Muscle layer of colon (tissue), 2 donors: ENCODE measurements at regions not wholly inside any gene's neighbourhood (a gene's known extent, or its start where the extent isn't known, plus 50 kb on each side); places are given as distances from the start of the nearest gene placed in this dataset.

Experiments used
- H3K27ac ChIP-seq: one replicate; pipeline ENCODE4 v1.7.0; 2013; ENCODE audit warnings: low read depth, mild to moderate bottlenecking, low read length, moderate library complexity
- H3K27me3 ChIP-seq, 2 donors: one replicate each; pipeline ENCODE4 v1.7.0; 2013; ENCODE audit warnings: low read length in 2 of 2, mild to moderate bottlenecking in 2 of 2; ENCODE audit not compliant: insufficient read depth in 2 of 2, control insufficient read depth in 1 of 2
- H3K36me3 ChIP-seq: one replicate; pipeline ENCODE4 v1.7.0; 2013; ENCODE audit warnings: mild to moderate bottlenecking, low read length; ENCODE audit not compliant: insufficient read depth
- H3K4me1 ChIP-seq: one replicate; pipeline ENCODE4 v1.7.0; 2013; ENCODE audit warnings: mild to moderate bottlenecking, low read length; ENCODE audit not compliant: insufficient read depth
- H3K4me3 ChIP-seq, 2 donors: one replicate each; pipeline ENCODE4 v1.7.0; 2013; ENCODE audit warnings: low read length in 2 of 2, low read depth in 1 of 2, mild to moderate bottlenecking in 1 of 2, moderate library complexity in 1 of 2
- H3K9ac ChIP-seq: one replicate; pipeline ENCODE4 v1.7.0; 2013; ENCODE audit warnings: low read length
- H3K9me3 ChIP-seq: one replicate; pipeline ENCODE4 v1.7.0; 2013; ENCODE audit warnings: mild to moderate bottlenecking, low read length
- donor health status: abdominal sarcoma.
- donor health status: Adenocarcinoma of cecum.

DNA sequence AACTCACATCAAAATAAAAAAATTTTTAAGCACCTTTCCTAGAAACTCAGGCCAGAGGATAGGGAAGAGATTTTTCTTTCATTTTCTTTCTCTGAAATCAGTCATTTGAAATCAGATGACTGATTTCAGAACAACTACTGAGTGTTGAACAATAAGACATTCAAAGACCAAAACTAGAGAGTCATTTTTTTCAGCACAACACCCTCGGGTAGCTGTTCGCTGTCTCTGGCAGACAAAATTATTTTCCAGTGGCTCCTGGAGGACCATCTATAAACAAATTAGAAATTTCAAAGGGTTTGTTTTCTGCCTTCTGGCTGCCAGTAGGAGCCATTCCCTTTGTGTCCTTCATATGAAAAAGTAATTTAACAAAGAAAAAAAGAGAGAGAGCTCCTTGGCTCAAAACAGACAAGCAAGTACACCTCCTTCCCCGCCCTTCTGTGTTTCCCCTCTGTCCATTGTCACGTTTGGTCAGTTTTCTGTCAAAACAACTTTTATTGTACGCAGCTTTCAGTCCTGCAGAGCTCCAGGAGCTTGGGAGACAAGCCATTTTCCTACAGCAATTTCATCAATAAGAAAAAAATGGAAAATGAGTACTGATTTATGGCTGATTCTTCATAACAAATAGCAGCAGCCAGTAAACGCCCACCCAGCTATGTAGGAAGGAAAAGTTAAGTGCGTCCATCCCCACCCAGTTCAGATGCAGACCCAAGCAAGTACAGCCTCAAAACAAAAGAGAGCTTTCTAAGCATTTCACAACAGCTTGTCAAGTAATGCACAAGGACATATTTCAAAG, 405.2 kb downstream of the ZNF608 start:
- no peak overlapping the region for H3K27ac ChIP-seq
- no peak overlapping the region for H3K9ac ChIP-seq
- no peak overlapping the region for H3K4me3 ChIP-seq
- H3K36me3 ChIP-seq = no peaks in the 10 kb centered on the region
- no peaks in the 10 kb centered on the region for H3K9me3 ChIP-seq
- H3K4me1 ChIP-seq = peaks cover 29% of the 10 kb centered on the region
- H3K27me3 ChIP-seq = no peaks in the 10 kb centered on the region

GRCh38 chr5:124337996-124338395, 408.4 kb downstream of the ZNF608 start:
- Histone ChIP-seq H3K27ac (no peak overlapping the region), H3K4me3 (no peak overlapping the region), H3K9ac (no peak overlapping the region), H3K9me3 (no peaks in the 10 kb centered on the region), H3K4me1 (peaks cover 23% of the 10 kb centered on the region), H3K27me3 (no peaks in the 10 kb centered on the region), H3K36me3 (no peaks in the 10 kb centered on the region)

DNA sequence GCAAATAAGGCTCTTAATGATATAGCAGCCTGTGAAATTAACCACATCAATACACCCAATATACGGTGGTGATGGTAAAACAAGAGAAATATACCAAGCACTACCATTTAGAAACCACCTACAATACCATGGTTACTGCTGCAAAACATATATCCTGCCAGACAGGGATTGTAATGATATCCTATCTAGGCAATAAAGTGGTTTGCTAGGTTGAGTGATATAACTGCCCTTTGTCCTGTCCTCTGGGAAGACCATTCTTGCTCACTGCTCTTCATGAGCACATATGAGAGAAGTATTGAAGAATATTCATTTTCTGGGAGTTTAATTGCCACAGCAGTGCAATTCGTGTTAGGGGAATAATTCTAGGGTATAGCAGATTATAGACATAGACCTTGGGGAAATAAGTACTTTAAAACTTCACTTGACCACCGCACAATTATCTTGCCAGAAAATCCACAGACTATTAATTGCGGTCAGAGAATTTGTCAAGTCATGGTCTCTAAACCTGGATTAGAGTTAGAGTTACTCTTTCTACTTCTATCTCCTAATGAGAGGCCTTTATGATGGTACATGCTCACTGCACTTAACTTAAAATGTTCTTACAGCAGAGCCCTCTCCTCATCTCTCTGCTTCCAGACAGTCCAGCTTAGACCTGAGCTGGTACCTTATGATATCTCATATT, 413.0 kb downstream of the ZNF608 start:
- no peak overlapping the region for H3K4me3 ChIP-seq

GRCh38 chr5:124332273-124332672, 414.2 kb downstream of the ZNF608 start:
- Histone ChIP-seq H3K4me3 (no peak overlapping the region), H3K36me3 (no peaks in the 10 kb centered on the region), H3K4me1 (no peaks in the 10 kb centered on the region), H3K9ac (no peak overlapping the region), H3K27ac (no peak overlapping the region), H3K9me3 (no peaks in the 10 kb centered on the region), H3K27me3 (no peaks in the 10 kb centered on the region)

More for the DNA sequence above, 413.0 kb downstream of the ZNF608 start:
- no peak overlapping the region for H3K9ac ChIP-seq
- no peaks in the 10 kb centered on the region for H3K4me1 ChIP-seq
- no peaks in the 10 kb centered on the region for H3K9me3 ChIP-seq
- H3K27ac ChIP-seq = no peak overlapping the region
- no peaks in the 10 kb centered on the region for H3K36me3 ChIP-seq
- H3K27me3 ChIP-seq = no peaks in the 10 kb centered on the region

DNA sequence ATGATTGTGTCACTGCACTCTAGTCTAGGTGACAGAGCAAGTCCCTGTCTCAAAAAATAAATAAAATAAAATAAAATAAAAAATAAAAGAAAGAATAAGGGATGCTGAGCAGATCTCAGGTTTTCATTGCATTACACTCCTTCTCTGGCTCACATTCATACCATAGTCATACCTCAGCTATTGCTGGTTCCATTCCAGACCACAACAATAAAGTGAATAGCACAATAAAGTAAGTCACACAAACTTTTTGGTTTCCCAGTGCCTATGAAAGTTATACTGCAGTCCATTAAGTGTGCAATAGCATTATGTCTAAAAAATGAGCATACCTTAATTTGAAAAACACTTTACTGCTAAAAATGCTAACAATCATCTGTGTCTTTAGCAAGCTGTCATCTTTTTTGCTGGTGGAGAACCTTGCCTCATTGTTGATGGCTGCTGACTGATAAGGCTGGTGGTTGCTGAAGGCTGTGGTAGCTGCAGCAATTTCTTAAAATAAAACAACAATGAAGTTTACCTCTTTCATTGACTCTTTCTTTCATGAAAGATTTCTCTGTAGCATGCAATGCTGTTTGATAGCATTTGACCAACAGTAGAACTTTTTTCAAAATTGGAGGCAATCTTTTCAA, 415.7 kb downstream of the ZNF608 start:
- no peaks in the 10 kb centered on the region for H3K4me1 ChIP-seq
- no peaks in the 10 kb centered on the region for H3K9me3 ChIP-seq
- no peaks in the 10 kb centered on the region for H3K27me3 ChIP-seq
- no peak overlapping the region for H3K27ac ChIP-seq
- H3K36me3 ChIP-seq = no peaks in the 10 kb centered on the region
- no peak overlapping the region for H3K9ac ChIP-seq
- H3K4me3 ChIP-seq = no peak overlapping the region

DNA sequence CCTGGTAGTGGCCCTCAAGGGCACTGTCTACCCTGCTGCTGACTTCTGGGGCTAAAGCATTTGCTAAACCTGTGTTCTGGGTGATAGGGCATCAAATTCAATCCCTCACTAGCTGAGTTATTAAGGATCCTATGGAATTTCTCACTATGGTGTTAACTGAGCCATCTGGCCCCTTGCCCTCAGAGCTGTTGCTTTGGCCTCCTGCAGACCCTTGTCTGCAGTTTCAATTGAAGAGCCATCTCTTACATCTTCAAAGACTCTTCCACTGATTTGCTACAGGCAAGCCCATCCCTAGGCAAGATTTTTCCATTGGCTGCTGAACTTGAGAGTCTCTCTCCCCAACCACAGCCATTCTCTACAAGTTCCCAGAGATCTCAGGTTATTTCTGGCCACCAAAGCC, 418.2 kb downstream of the ZNF608 start:
- no peaks in the 10 kb centered on the region for H3K4me1 ChIP-seq
- H3K36me3 ChIP-seq = no peaks in the 10 kb centered on the region
- no peak overlapping the region for H3K4me3 ChIP-seq
- no peak overlapping the region for H3K27ac ChIP-seq
- H3K9me3 ChIP-seq = no peaks in the 10 kb centered on the region
- no peaks in the 10 kb centered on the region for H3K27me3 ChIP-seq
- H3K9ac ChIP-seq = no peak overlapping the region

- H3K36me3 ChIP-seq = no peaks in the 10 kb centered on the region
- no peak overlapping the region for H3K9ac ChIP-seq
- no peaks in the 10 kb centered on the region for H3K27me3 ChIP-seq
- H3K27ac ChIP-seq = no peak overlapping the region
- H3K9me3 ChIP-seq = no peaks in the 10 kb centered on the region
- H3K4me1 ChIP-seq = no peaks in the 10 kb centered on the region
- no peak overlapping the region for H3K4me3 ChIP-seq
These were observed 427.8 kb downstream of the ZNF608 start for GRCh38 chr5:124318661-124319060.

DNA sequence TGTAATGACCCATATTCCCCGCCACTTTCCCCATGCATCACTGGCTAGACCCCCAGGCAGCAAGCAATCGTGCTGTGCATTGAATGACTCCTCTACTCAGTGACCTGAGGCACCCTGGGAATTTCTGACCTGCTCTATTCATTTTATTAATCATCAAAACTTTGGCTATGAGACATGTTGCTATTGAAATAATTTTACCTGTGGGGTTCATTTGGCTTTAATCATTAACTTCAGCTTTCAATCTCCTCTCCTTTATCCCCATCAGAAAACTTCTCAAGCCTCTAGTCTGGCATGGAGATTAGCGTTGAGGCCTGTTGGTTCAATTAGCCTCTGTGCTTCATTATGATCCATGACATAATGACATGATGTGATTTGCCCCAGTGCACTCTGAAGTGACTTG, 429.0 kb downstream of the ZNF608 start:
- Histone ChIP-seq H3K27ac (no peak overlapping the region), H3K4me3 (no peak overlapping the region), H3K9ac (no peak overlapping the region), H3K9me3 (no peaks in the 10 kb centered on the region), H3K27me3 (no peaks in the 10 kb centered on the region), H3K36me3 (no peaks in the 10 kb centered on the region), H3K4me1 (no peaks in the 10 kb centered on the region)

GRCh38 chr5:124315741-124316415, 430.6 kb downstream of the ZNF608 start:
- H3K36me3 ChIP-seq = no peaks in the 10 kb centered on the region
- no peaks in the 10 kb centered on the region for H3K4me1 ChIP-seq
- no peak overlapping the region for H3K9ac ChIP-seq
- no peak overlapping the region for H3K27ac ChIP-seq
- H3K27me3 ChIP-seq = no peaks in the 10 kb centered on the region
- no peaks in the 10 kb centered on the region for H3K9me3 ChIP-seq
- no peak overlapping the region for H3K4me3 ChIP-seq

DNA sequence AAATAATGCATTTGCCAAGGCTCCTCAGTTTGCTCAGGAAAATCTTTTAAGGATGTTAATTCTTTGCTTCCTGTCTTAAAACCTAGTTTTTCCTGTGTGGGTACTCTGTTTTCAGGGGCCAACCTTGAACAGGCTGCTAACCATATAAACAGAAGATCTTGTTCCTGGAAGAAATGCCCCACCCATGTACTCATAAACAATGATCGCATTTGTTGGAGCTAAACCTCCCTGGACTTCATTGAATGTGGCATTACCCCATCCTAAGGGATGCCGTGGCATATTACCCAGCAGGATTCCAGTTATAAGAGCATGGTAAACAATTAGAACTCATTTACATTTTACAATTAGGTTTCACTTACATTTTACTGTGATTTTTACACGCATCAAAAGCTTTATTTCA, 436.0 kb downstream of the ZNF608 start:
- no peak overlapping the region for H3K27ac ChIP-seq
- no peaks in the 10 kb centered on the region for H3K27me3 ChIP-seq
- H3K9me3 ChIP-seq = no peaks in the 10 kb centered on the region
- H3K4me1 ChIP-seq = peaks cover 4% of the 10 kb centered on the region
- H3K4me3 ChIP-seq = no peak overlapping the region
- no peaks in the 10 kb centered on the region for H3K36me3 ChIP-seq
- H3K9ac ChIP-seq = no peak overlapping the region

DNA sequence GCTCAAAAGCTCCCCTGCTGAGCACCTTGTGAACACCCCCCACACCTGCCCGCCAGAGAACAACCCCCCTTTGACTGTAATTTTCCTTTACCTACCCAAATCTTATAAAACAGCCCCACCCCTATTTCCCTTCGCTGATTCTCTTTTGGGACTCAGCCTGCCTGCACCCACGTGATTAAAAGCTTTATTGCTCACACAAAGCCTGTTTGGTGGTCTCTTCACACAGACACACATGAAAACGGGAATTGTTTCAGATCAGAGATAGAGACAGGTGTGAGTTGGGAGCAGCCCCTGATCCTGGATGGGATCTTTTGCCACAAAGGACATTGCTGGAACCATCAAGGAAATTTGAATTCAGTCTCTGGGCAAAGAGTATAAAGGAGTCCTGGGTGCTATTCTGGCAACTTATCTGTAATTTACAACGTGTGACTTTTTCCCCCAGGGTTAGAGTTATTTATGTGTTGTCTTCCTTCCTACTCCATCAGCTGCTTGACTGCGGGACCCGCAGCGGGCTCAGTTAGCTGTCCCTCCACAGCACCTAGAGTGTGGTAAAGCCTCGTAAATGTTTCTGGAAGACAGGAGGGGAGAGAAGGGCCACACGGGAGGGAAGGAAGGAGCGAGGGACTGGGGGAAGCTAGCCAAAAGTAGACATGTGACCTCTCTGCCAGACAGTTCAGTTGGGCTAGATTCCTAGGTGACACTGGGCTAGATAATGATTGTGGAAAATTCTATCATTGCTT, 437.0 kb downstream of the ZNF608 start:
- no peaks in the 10 kb centered on the region for H3K36me3 ChIP-seq
- H3K9me3 ChIP-seq = no peaks in the 10 kb centered on the region
- H3K4me3 ChIP-seq = no peak overlapping the region
- no peak overlapping the region for H3K27ac ChIP-seq
- H3K27me3 ChIP-seq = no peaks in the 10 kb centered on the region
- peaks cover 4% of the 10 kb centered on the region for H3K4me1 ChIP-seq
- H3K9ac ChIP-seq = no peak overlapping the region
